GM12878 (cell line): ENCODE measurements at regions not wholly inside any gene's neighbourhood (a gene's known extent, or its start where the extent isn't known, plus 50 kb on each side); places are given as distances from the start of the nearest gene placed in this dataset.

Source experiments
- ATAC-seq: fragments of 200-7000 bp; cut with Tn5 transposase; 3 replicates; pipeline ENCODE4 v1.9.1; 2020; ENCODE audit warnings: mild to moderate bottlenecking, moderate library complexity
- BruUV-seq: library from RNA; stranded (reverse); fragments of 400-500 nt; replicated peaks from 2 replicates; lab custom pipeline; 2021; lab: Mats Ljungman, UMichigan
- CTCF ChIA-PET: fragments of 300-600 bp; sonication (Branson Sonifier 250); formaldehyde crosslinking; extraction: SDS; loops from one replicate; lab custom pipeline; 2021; ENCODE audit warnings: inconsistent platforms; lab: Yijun Ruan, JAX
- POLR2A ChIA-PET: fragments of 350-600 bp; formaldehyde crosslinking; extraction: SDS; loops from one replicate; lab custom pipeline; 2021; ENCODE audit warnings: inconsistent platforms; lab: Charles Lee
- RAD21 ChIA-PET: fragments of 300-600 bp; sonication (Branson Sonifier 250); formaldehyde crosslinking; loops from one replicate; lab custom pipeline; 2023; ENCODE audit warnings: antibody characterized with exemption; ENCODE audit not compliant: unreplicated experiment; lab: Charles Lee
- SMC1A ChIA-PET: fragments of 300-600 bp; sonication (Branson Sonifier 250); formaldehyde crosslinking; loops from one replicate; lab custom pipeline; 2023; ENCODE audit not compliant: unreplicated experiment, uncharacterized antibody; lab: Charles Lee
- DNase-seq: peaks from one replicate; pipeline ENCODE4 v3.0.0-alpha.2; 2011; ENCODE audit warnings: low read depth, low spot score
- FAIRE-seq: peaks from 3 replicates; lab custom pipeline; 2011; peaks lifted over from hg19 to GRCh38; lab: Jason Lieb, UNC
- H2AFZ ChIP-seq: 2 replicates; pipeline ENCODE4 v1.6.0; 2011; ENCODE audit warnings: low read depth, low read length, control low read depth; ENCODE audit not compliant: control insufficient read depth
- H3K27ac ChIP-seq: 2 replicates; pipeline ENCODE4 v1.5.1; 2011; ENCODE audit warnings: control low read depth; ENCODE audit not compliant: control insufficient read depth, insufficient read depth
- H3K27me3 ChIP-seq, 2 experiments: replicated peaks in 1 of 2; 2 replicates each; pipeline versions ENCODE4 v1.6.0 to v1.6.1; 2011; ENCODE audit warnings: low read length in 1 of 2; ENCODE audit not compliant: control insufficient read depth in 2 of 2, insufficient read depth in 2 of 2
- H3K36me3 ChIP-seq, 2 experiments: 2 replicates each; pipeline ENCODE4 v1.5.1; 2011; ENCODE audit warnings: low read length in 1 of 2; ENCODE audit not compliant: control insufficient read depth in 2 of 2, insufficient read depth in 2 of 2
- H3K4me1 ChIP-seq: 2 replicates; pipeline ENCODE4 v1.6.1; 2011; ENCODE audit warnings: mild to moderate bottlenecking, low read length, moderate library complexity, mixed read lengths; ENCODE audit not compliant: control insufficient read depth, insufficient read depth
- H3K4me2 ChIP-seq: 2 replicates; pipeline ENCODE4 v1.6.0; 2011; ENCODE audit warnings: control low read depth; ENCODE audit not compliant: control insufficient read depth, insufficient read depth
- H3K4me3 ChIP-seq: fragments of 200-600 bp; sonication (generic); 2 replicates; pipeline ENCODE4 v1.5.1; 2016
- H3K79me2 ChIP-seq: 2 replicates; pipeline ENCODE4 v1.6.0; 2011; ENCODE audit warnings: low read length; ENCODE audit not compliant: control insufficient read depth, insufficient read depth
- H3K9ac ChIP-seq: 2 replicates; pipeline ENCODE4 v1.8.0; 2011; ENCODE audit warnings: low read length, control low read depth, mixed read lengths; ENCODE audit not compliant: control insufficient read depth, insufficient read depth
- H3K9me3 ChIP-seq: replicated peaks from 3 replicates; pipeline ENCODE4 v1.5.1; 2011; ENCODE audit warnings: mild to moderate bottlenecking, low read length; ENCODE audit not compliant: control insufficient read depth, insufficient read depth
- H4K20me1 ChIP-seq: 2 replicates; pipeline ENCODE4 v1.6.0; 2011; ENCODE audit not compliant: control insufficient read depth, insufficient read depth
- CBX3 ChIP-seq: fragments of 200-600 bp; sonication (generic); IDR thresholded peaks from 2 replicates; pipeline ENCODE4 v1.6.1; 2016; ENCODE audit warnings: low read depth, borderline replicate concordance
- CREB1 ChIP-seq: IDR thresholded peaks from 2 replicates; pipeline ENCODE4 v1.6.1; 2012; ENCODE audit warnings: low read depth, mild to moderate bottlenecking, inconsistent platforms
- CREM ChIP-seq: IDR thresholded peaks from 2 replicates; pipeline ENCODE4 v1.6.1; 2014; ENCODE audit warnings: antibody characterized with exemption, low read depth
- EZH2 ChIP-seq: IDR thresholded peaks from 2 replicates; pipeline ENCODE4 v1.6.1; 2012; ENCODE audit warnings: low read depth, mild to moderate bottlenecking, control low read depth, inconsistent platforms, low read length, borderline replicate concordance; ENCODE audit not compliant: control insufficient read depth
- FOS ChIP-seq: IDR thresholded peaks from 3 replicates; pipeline ENCODE4 v1.6.1; 2011; ENCODE audit warnings: borderline replicate concordance; ENCODE audit not compliant: insufficient read length; ENCODE audit errors: extremely low read depth
- IKZF1 ChIP-seq: fragments of 450-650 bp; conservative IDR thresholded peaks from 2 replicates; pipeline ENCODE4 v1.6.1; 2017; ENCODE audit warnings: antibody characterized with exemption, mild to moderate bottlenecking
- NFIC ChIP-seq: IDR thresholded peaks from 2 replicates; pipeline ENCODE4 v1.6.1; 2012; ENCODE audit warnings: low read depth, mild to moderate bottlenecking, inconsistent platforms, low read length, moderate library complexity
- PAX8 ChIP-seq: fragments of 450-650 bp; IDR thresholded peaks from 2 replicates; pipeline ENCODE4 v1.6.1; 2017; ENCODE audit warnings: mild to moderate bottlenecking, moderate library complexity
- PML ChIP-seq: IDR thresholded peaks from 2 replicates; pipeline ENCODE4 v1.6.1; 2012; ENCODE audit warnings: low read length, inconsistent platforms
- POLR2AphosphoS5 ChIP-seq: IDR thresholded peaks from 2 replicates; pipeline ENCODE4 v1.6.1; 2011; ENCODE audit warnings: mild to moderate bottlenecking, low read length, inconsistent platforms
- RBBP5 ChIP-seq: fragments of 200-600 bp; sonication (generic); conservative IDR thresholded peaks from 2 replicates; pipeline ENCODE4 v1.6.1; 2016
- SMAD1 ChIP-seq: fragments of 450-650 bp; IDR thresholded peaks from 2 replicates; pipeline ENCODE4 v1.6.1; 2018; ENCODE audit warnings: mild to moderate bottlenecking, low read depth; ENCODE audit not compliant: partially characterized antibody
- SPI1 ChIP-seq: IDR thresholded peaks from 2 replicates; pipeline ENCODE4 v1.6.1; 2011; ENCODE audit warnings: low read depth, mild to moderate bottlenecking, low read length, moderate library complexity, borderline replicate concordance; ENCODE audit not compliant: insufficient read depth
- STAT1 ChIP-seq: fragments of 450-650 bp; conservative IDR thresholded peaks from 2 replicates; pipeline ENCODE4 v1.6.1; 2014; ENCODE audit warnings: antibody characterized with exemption, mild to moderate bottlenecking
- TBL1XR1 ChIP-seq: IDR thresholded peaks from 2 replicates; pipeline ENCODE4 v1.6.1; 2012; ENCODE audit warnings: low read depth, low read length, improper control_type of control experiment
- WGBS: methylation state at CpG from one replicate; pipeline ENCODE4 v1.1.6; 2016; ENCODE audit warnings: low lambda C conversion rate; ENCODE audit not compliant: insufficient replicate concordance, insufficient coverage; ENCODE audit errors: missing lambda C conversion rate; 5-methylcytosine and 5-hydroxymethylcytosine counted together
- in situ Hi-C: fragments of 300-500 bp; cut with MboI; formaldehyde crosslinking; loops from 9 replicates; pipeline ENCODE4 v1.14.3; 2018; ENCODE audit warnings: mixed read lengths
- intact Hi-C: fragments of 100-400 bp; cut with micrococcal nuclease; formaldehyde crosslinking; loops from one replicate; pipeline ENCODE4 v1.14.2; 2022; ENCODE audit not compliant: unreplicated experiment
- TF ChIP-seq, protein P1 (sequence below): fragments of 450-650 bp; IDR thresholded peaks from 2 replicates; pipeline ENCODE4 v1.6.1; 2017; ENCODE audit warnings: antibody characterized with exemption, mild to moderate bottlenecking, moderate library complexity

DNA sequence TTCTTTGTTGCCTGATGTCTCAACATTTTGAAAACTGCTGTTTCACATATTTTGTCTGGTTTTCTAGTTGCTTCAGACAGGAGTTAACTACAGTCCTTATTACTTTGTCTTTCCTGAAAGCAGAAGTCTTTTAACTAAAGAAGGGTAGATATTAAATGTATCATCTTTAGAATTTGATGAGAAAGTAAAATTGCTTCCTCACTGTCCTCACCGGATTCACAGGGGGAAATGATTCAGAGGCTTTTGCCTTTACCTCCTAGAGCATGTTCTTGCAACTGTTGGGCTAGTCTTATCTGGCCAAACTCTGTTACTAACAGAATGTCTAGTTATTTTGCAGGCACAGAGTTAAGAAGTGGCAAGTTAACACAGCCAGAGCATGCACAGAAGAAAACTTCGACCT is 107.2 kb upstream of the VAV3 start:
- RAD21 ChIA-PET = no interaction called here
- H2AFZ ChIP-seq = no peak overlapping the region
- H3K27ac ChIP-seq = no peak overlapping the region
- H3K27me3 ChIP-seq = no peaks in the 10 kb centered on the region
- no peak for ATAC-seq
- no peaks in the 10 kb centered on the region for H3K79me2 ChIP-seq
- no peak for TF ChIP-seq CBX3
- TF ChIP-seq, all 136 proteins: peak for 0
- H3K36me3 ChIP-seq = no peaks in the 10 kb centered on the region
- no TSS peak for BruUV-seq
- in situ Hi-C loops (no loop called here), intact Hi-C loops (no loop called here)
- CTCF ChIA-PET = no interaction called here
- H3K4me2 ChIP-seq = no peak overlapping the region
- H4K20me1 ChIP-seq = no peaks in the 10 kb centered on the region
- no peak for DNase-seq
- H3K9me3 ChIP-seq = no peaks in the 10 kb centered on the region
- FAIRE-seq = no peak
- H3K9ac ChIP-seq = no peak overlapping the region
- no peak overlapping the region for H3K4me3 ChIP-seq
- WGBS = 17% methylated on average over 2 of the region's 2 CpGs
- POLR2A ChIA-PET = no interaction called here
- H3K4me1 ChIP-seq = no peaks in the 10 kb centered on the region
- SMC1A ChIA-PET = interaction anchor here (0.6 kb wide), 1 partner anchor 219 kb away, joined by 4 read pairs; no protein-coding TSS in a partner anchor

DNA sequence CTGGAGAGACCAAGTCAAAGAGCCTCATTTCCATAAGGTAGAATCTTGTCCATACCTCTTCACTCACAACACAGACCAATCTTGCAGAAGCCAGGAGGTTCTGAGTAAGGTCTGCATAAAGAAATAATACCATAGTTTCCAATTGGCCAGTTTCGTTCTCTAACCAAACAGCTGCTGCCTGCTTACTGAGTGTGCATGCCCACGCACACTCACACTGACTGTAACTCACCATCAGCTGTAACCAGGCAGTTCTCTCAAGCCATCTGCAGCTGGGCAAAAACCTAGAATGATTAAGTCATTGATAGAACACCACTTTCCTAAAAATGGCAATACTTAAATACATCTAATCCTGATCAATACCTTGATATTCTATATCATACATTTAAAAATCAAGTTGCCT is 106.6 kb upstream of the VAV3 start:
- Histone ChIP-seq H3K36me3 (no peaks in the 10 kb centered on the region), H3K9me3 (no peaks in the 10 kb centered on the region), H2AFZ (no peak overlapping the region), H3K79me2 (no peaks in the 10 kb centered on the region), H3K27me3 (no peaks in the 10 kb centered on the region), H3K4me1 (no peaks in the 10 kb centered on the region), H3K9ac (no peak overlapping the region), H3K4me2 (no peak overlapping the region), H4K20me1 (no peaks in the 10 kb centered on the region), H3K4me3 (no peak overlapping the region), H3K27ac (no peak overlapping the region)
- ChIA-PET SMC1A (interaction anchor here (0.6 kb wide), 1 partner anchor 218 kb away, joined by 4 read pairs; no protein-coding TSS in a partner anchor), CTCF (interaction anchor here (0.9 kb wide), 1 partner anchor 13 kb away, joined by 3 read pairs; no protein-coding TSS in a partner anchor), POLR2A (no interaction called here), RAD21 (interaction anchor here (1.4 kb wide), 1 partner anchor 282 kb away, joined by 3 read pairs; no protein-coding TSS in a partner anchor)
- 3% methylated on average over 2 of the region's 2 CpGs for WGBS
- DNase-seq (no peak), FAIRE-seq (peak; percentile 38), ATAC-seq (peak; percentile 74)
- intact Hi-C loops = no loop called here
- BruUV-seq = no TSS peak
- in situ Hi-C loops = no loop called here
- no peak for TF ChIP-seq RBBP5
- TF ChIP-seq SMAD1 = no peak
- peak; percentile 77 for TF ChIP-seq CREM
- no peak for TF ChIP-seq EZH2
- TF ChIP-seq STAT1 = no peak
- no peak for TF ChIP-seq NFIC
- TF ChIP-seq CREB1 = peak; percentile 69
- TF ChIP-seq POLR2AphosphoS5 = no peak
- TF ChIP-seq IKZF1 = no peak
- TF ChIP-seq, protein P1, sequence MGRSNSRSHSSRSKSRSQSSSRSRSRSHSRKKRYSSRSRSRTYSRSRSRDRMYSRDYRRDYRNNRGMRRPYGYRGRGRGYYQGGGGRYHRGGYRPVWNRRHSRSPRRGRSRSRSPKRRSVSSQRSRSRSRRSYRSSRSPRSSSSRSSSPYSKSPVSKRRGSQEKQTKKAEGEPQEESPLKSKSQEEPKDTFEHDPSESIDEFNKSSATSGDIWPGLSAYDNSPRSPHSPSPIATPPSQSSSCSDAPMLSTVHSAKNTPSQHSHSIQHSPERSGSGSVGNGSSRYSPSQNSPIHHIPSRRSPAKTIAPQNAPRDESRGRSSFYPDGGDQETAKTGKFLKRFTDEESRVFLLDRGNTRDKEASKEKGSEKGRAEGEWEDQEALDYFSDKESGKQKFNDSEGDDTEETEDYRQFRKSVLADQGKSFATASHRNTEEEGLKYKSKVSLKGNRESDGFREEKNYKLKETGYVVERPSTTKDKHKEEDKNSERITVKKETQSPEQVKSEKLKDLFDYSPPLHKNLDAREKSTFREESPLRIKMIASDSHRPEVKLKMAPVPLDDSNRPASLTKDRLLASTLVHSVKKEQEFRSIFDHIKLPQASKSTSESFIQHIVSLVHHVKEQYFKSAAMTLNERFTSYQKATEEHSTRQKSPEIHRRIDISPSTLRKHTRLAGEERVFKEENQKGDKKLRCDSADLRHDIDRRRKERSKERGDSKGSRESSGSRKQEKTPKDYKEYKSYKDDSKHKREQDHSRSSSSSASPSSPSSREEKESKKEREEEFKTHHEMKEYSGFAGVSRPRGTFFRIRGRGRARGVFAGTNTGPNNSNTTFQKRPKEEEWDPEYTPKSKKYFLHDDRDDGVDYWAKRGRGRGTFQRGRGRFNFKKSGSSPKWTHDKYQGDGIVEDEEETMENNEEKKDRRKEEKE = no peak
- TF ChIP-seq SPI1 = no peak
- no peak for TF ChIP-seq PML
- TF ChIP-seq TBL1XR1 = no peak
- no peak for TF ChIP-seq PAX8
- TF ChIP-seq FOS = no peak
